HCT116 (cell line): ENCODE measurements at regions not wholly inside any gene's neighbourhood (a gene's known extent, or its start where the extent isn't known, plus 50 kb on each side); places are given as distances from the start of the nearest gene placed in this dataset.
A peak's percentile ranks its signal among the peaks of the same experiment; 100 is the strongest.

Experiments
- CTCF ChIP-seq, 3 experiments: fragments of 200-600 bp in 1 of 3; sonication (generic) in 1 of 3; IDR thresholded peaks in 2 of 3; conservative IDR thresholded peaks in 1 of 3; 2 replicates each; pipeline ENCODE4 v1.5.1; 2012 to 2017; ENCODE audit warnings: low read depth in 2 of 3, low read length in 2 of 3, antibody characterized with exemption in 1 of 3, borderline replicate concordance in 1 of 3, control low read depth in 1 of 3, mild to moderate bottlenecking in 1 of 3, mixed read lengths in 1 of 3, mixed run types in 1 of 3, moderate library complexity in 1 of 3; ENCODE audit not compliant: insufficient read depth in 1 of 3
- EGR1 ChIP-seq: IDR thresholded peaks from 2 replicates; pipeline ENCODE4 v1.6.1; 2012; ENCODE audit warnings: low read depth
- EZH2 ChIP-seq: fragments of 200-600 bp; sonication (generic); IDR thresholded peaks from 2 replicates; pipeline ENCODE4 v1.6.1; 2017; ENCODE audit warnings: antibody characterized with exemption, mixed run types
- EZH2phosphoT487 ChIP-seq: fragments of 200-600 bp; IDR thresholded peaks from 2 replicates; pipeline ENCODE4 v1.6.1; 2018; ENCODE audit warnings: antibody characterized with exemption, borderline replicate concordance
- FOSL1 ChIP-seq: IDR thresholded peaks from 2 replicates; pipeline ENCODE4 v1.6.1; 2012; ENCODE audit warnings: low read depth
- POLR2A ChIP-seq: IDR thresholded peaks from 2 replicates; pipeline ENCODE4 v1.7.0; 2011; ENCODE audit warnings: borderline replicate concordance; ENCODE audit not compliant: insufficient read depth, insufficient read length; ENCODE audit errors: extremely low read depth
- POLR2AphosphoS5 ChIP-seq: IDR thresholded peaks from 2 replicates; pipeline ENCODE4 v1.6.1; 2011; ENCODE audit warnings: mild to moderate bottlenecking, low read depth, low read length, moderate library complexity
- RAD21 ChIP-seq: IDR thresholded peaks from 2 replicates; pipeline ENCODE4 v1.6.1; 2012; ENCODE audit warnings: low read depth, mild to moderate bottlenecking
- YY1 ChIP-seq: IDR thresholded peaks from 2 replicates; pipeline ENCODE4 v1.6.1; 2011; ENCODE audit warnings: low read length, low read depth, moderate library complexity, mild to moderate bottlenecking; ENCODE audit not compliant: insufficient replicate concordance; ENCODE audit errors: extremely low read depth
- TF ChIP-seq, protein P1 (sequence below): IDR thresholded peaks from 2 replicates; pipeline ENCODE4 v1.6.1; 2012
- TF ChIP-seq, protein P2 (sequence below): IDR thresholded peaks from 2 replicates; pipeline ENCODE4 v1.6.1; 2012
- TF ChIP-seq, protein P3 (sequence below): IDR thresholded peaks from 2 replicates; pipeline ENCODE4 v1.6.1; 2012; ENCODE audit warnings: low read depth

- TF ChIP-seq CTCF (IDR thresholded peaks at IDR 0.05 in 2 of 3, conservative IDR thresholded peaks at IDR 0.05 in 1 of 3; ENCODE audit: borderline replicate concordance in 1 of 3, insufficient read depth in 1 of 3, low read depth in 2 of 3, low read length in 2 of 3), result no peak
- TF ChIP-seq POLR2AphosphoS5, result no peak
- no peak for TF ChIP-seq EZH2
- TF ChIP-seq EZH2phosphoT487, result no peak
- no peak for TF ChIP-seq YY1
- TF ChIP-seq EGR1, result no peak
- TF ChIP-seq, protein P1, sequence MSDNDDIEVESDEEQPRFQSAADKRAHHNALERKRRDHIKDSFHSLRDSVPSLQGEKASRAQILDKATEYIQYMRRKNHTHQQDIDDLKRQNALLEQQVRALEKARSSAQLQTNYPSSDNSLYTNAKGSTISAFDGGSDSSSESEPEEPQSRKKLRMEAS, result no peak
- no peak for TF ChIP-seq RAD21
- no peak for TF ChIP-seq POLR2A
- TF ChIP-seq, protein P2, sequence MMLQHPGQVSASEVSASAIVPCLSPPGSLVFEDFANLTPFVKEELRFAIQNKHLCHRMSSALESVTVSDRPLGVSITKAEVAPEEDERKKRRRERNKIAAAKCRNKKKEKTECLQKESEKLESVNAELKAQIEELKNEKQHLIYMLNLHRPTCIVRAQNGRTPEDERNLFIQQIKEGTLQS, result no peak
- TF ChIP-seq FOSL1, result no peak
- TF ChIP-seq, protein P3, sequence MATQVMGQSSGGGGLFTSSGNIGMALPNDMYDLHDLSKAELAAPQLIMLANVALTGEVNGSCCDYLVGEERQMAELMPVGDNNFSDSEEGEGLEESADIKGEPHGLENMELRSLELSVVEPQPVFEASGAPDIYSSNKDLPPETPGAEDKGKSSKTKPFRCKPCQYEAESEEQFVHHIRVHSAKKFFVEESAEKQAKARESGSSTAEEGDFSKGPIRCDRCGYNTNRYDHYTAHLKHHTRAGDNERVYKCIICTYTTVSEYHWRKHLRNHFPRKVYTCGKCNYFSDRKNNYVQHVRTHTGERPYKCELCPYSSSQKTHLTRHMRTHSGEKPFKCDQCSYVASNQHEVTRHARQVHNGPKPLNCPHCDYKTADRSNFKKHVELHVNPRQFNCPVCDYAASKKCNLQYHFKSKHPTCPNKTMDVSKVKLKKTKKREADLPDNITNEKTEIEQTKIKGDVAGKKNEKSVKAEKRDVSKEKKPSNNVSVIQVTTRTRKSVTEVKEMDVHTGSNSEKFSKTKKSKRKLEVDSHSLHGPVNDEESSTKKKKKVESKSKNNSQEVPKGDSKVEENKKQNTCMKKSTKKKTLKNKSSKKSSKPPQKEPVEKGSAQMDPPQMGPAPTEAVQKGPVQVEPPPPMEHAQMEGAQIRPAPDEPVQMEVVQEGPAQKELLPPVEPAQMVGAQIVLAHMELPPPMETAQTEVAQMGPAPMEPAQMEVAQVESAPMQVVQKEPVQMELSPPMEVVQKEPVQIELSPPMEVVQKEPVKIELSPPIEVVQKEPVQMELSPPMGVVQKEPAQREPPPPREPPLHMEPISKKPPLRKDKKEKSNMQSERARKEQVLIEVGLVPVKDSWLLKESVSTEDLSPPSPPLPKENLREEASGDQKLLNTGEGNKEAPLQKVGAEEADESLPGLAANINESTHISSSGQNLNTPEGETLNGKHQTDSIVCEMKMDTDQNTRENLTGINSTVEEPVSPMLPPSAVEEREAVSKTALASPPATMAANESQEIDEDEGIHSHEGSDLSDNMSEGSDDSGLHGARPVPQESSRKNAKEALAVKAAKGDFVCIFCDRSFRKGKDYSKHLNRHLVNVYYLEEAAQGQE, result peak; percentile 85
Observed at GRCh38 chr10:26367771-26368170, 70.4 kb upstream of the APBB1IP start.
